HAP-1 (cell line): ENCODE measurements at regions not wholly inside any gene's neighbourhood (a gene's known extent, or its start where the extent isn't known, plus 50 kb on each side); places are given as distances from the start of the nearest gene placed in this dataset.
A peak's percentile ranks its signal among the peaks of the same experiment; 100 is the strongest.
"Not testable (repeated sequence)": the region's sequence is repeated elsewhere in the genome, so short reads cannot be mapped to it uniquely, and the experiment has no call there.

Source experiments
- DNase-seq, 2 experiments: peaks; one replicate each; pipeline ENCODE4 v3.0.0-alpha.2; 2016 to 2020; ENCODE audit warnings: low spot score in 2 of 2
- H3K27me3 ChIP-seq: fragments of 250-450 bp; sonication (Bioruptor Pico); 2 replicates; pipeline ENCODE4 v1.5.1; 2020; ENCODE audit warnings: low read depth, mild to moderate bottlenecking, moderate library complexity
- H3K36me3 ChIP-seq: fragments of 250-450 bp; sonication (Bioruptor Pico); replicated peaks from 2 replicates; pipeline ENCODE4 v1.5.1; 2020; ENCODE audit warnings: mild to moderate bottlenecking
- H3K4me1 ChIP-seq: fragments of 250-450 bp; sonication (Bioruptor Pico); 2 replicates; pipeline ENCODE4 v1.5.1; 2020; ENCODE audit warnings: mild to moderate bottlenecking
- H3K4me3 ChIP-seq: fragments of 250-450 bp; sonication (Bioruptor Pico); 2 replicates; pipeline ENCODE4 v1.5.1; 2020; ENCODE audit warnings: mild to moderate bottlenecking, moderate library complexity
- H3K9me3 ChIP-seq: fragments of 250-450 bp; sonication (Bioruptor Pico); 2 replicates; pipeline ENCODE4 v1.5.1; 2020; ENCODE audit warnings: mild to moderate bottlenecking, moderate library complexity
- in situ Hi-C: fragments of 300-500 bp; cut with MboI; formaldehyde crosslinking; loops from 3 replicates; pipeline ENCODE4 v1.14.3; 2020; ENCODE audit warnings: low sequenced_read_pairs, inconsistent platforms, mixed read lengths

GRCh38 chr2:55124682-55125081 lies 74.4 kb upstream of the RTN4 start:
- H3K36me3 ChIP-seq, in situ Hi-C loops, H3K27me3 ChIP-seq, DNase-seq, H3K4me3 ChIP-seq, H3K9me3 ChIP-seq: not testable (repeated sequence)
- peaks cover 11% of the 10 kb centered on the region for H3K4me1 ChIP-seq

- DNase-seq: no peak
- Histone ChIP-seq H3K36me3 (no peaks in the 10 kb centered on the region), H3K4me3 (no peak overlapping the region), H3K9me3 (no peaks in the 10 kb centered on the region), H3K27me3 (no peaks in the 10 kb centered on the region), H3K4me1 (peaks cover 19% of the 10 kb centered on the region)
- in situ Hi-C loops: no loop called here
Measured at GRCh38 chr2:55123851-55124269, 73.6 kb upstream of the RTN4 start.

- peak; percentile 64 to 81 for DNase-seq
- H3K9me3 ChIP-seq: no peaks in the 10 kb centered on the region
- H3K4me3 ChIP-seq: no peak overlapping the region
- no peaks in the 10 kb centered on the region for H3K27me3 ChIP-seq
- H3K36me3 ChIP-seq: no peaks in the 10 kb centered on the region
- peaks cover 32% of the 10 kb centered on the region for H3K4me1 ChIP-seq
- in situ Hi-C loops: no loop called here
Measured at GRCh38 chr2:55120634-55121359, 70.5 kb upstream of the RTN4 start.

- in situ Hi-C loops: no loop called here
- H3K9me3 ChIP-seq: no peaks in the 10 kb centered on the region
- peak; percentile 53 to 55 for DNase-seq
- H3K4me1 ChIP-seq: peaks cover 32% of the 10 kb centered on the region
- H3K4me3 ChIP-seq: no peak overlapping the region
- no peaks in the 10 kb centered on the region for H3K36me3 ChIP-seq
- no peaks in the 10 kb centered on the region for H3K27me3 ChIP-seq
Measured at GRCh38 chr2:55119711-55120487, 69.6 kb upstream of the RTN4 start.

GRCh38 chr2:55118643-55119083 lies 68.4 kb upstream of the RTN4 start:
- Histone ChIP-seq H3K9me3 (no peaks in the 10 kb centered on the region), H3K4me3 (no peak overlapping the region), H3K4me1 (peaks cover 30% of the 10 kb centered on the region), H3K36me3 (no peaks in the 10 kb centered on the region), H3K27me3 (no peaks in the 10 kb centered on the region)
- in situ Hi-C loops: no loop called here
- DNase-seq: no peak

GRCh38 chr2:55116966-55117365 lies 66.7 kb upstream of the RTN4 start:
- DNase-seq: no peak
- Histone ChIP-seq H3K4me3 (no peak overlapping the region), H3K9me3 (no peaks in the 10 kb centered on the region), H3K4me1 (peaks cover 39% of the 10 kb centered on the region), H3K36me3 (no peaks in the 10 kb centered on the region), H3K27me3 (no peaks in the 10 kb centered on the region)
- in situ Hi-C loops: no loop called here

- Histone ChIP-seq H3K9me3 (no peaks in the 10 kb centered on the region), H3K4me3 (no peak overlapping the region), H3K27me3 (no peaks in the 10 kb centered on the region), H3K4me1 (peaks cover 43% of the 10 kb centered on the region), H3K36me3 (no peaks in the 10 kb centered on the region)
- DNase-seq: no peak
- in situ Hi-C loops: no loop called here
Measured at GRCh38 chr2:55116598-55116964, 66.3 kb upstream of the RTN4 start.

- in situ Hi-C loops: no loop called here
- H3K36me3 ChIP-seq: no peaks in the 10 kb centered on the region
- no peak for DNase-seq
- H3K4me3 ChIP-seq: no peak overlapping the region
- peaks cover 47% of the 10 kb centered on the region for H3K4me1 ChIP-seq
- no peaks in the 10 kb centered on the region for H3K9me3 ChIP-seq
- H3K27me3 ChIP-seq: no peaks in the 10 kb centered on the region
Measured at GRCh38 chr2:55115761-55116597, 65.7 kb upstream of the RTN4 start.

GRCh38 chr2:55114597-55114996 lies 64.3 kb upstream of the RTN4 start:
- DNase-seq: no peak
- in situ Hi-C loops: no loop called here
- no peaks in the 10 kb centered on the region for H3K9me3 ChIP-seq
- no peak overlapping the region for H3K4me3 ChIP-seq
- H3K4me1 ChIP-seq: peaks cover 40% of the 10 kb centered on the region
- no peaks in the 10 kb centered on the region for H3K36me3 ChIP-seq
- no peaks in the 10 kb centered on the region for H3K27me3 ChIP-seq

GRCh38 chr2:55114082-55114481 lies 63.8 kb upstream of the RTN4 start:
- in situ Hi-C loops: no loop called here
- Histone ChIP-seq H3K9me3 (no peaks in the 10 kb centered on the region), H3K36me3 (no peaks in the 10 kb centered on the region), H3K4me3 (no peak overlapping the region), H3K27me3 (no peaks in the 10 kb centered on the region), H3K4me1 (peaks cover 35% of the 10 kb centered on the region)
- no peak for DNase-seq

- Histone ChIP-seq H3K4me1 (peaks cover 25% of the 10 kb centered on the region), H3K9me3 (no peaks in the 10 kb centered on the region), H3K36me3 (no peaks in the 10 kb centered on the region), H3K27me3 (no peaks in the 10 kb centered on the region), H3K4me3 (no peak overlapping the region)
- in situ Hi-C loops: no loop called here
- DNase-seq: peak; percentile 68 to 83
Measured at GRCh38 chr2:55112229-55113031, 62.2 kb upstream of the RTN4 start.

GRCh38 chr2:55111570-55112228 lies 61.4 kb upstream of the RTN4 start:
- in situ Hi-C loops: no loop called here
- no peaks in the 10 kb centered on the region for H3K9me3 ChIP-seq
- peak; percentile 20 to 57 for DNase-seq
- H3K4me3 ChIP-seq: no peak overlapping the region
- peaks cover 20% of the 10 kb centered on the region for H3K4me1 ChIP-seq
- H3K27me3 ChIP-seq: no peaks in the 10 kb centered on the region
- H3K36me3 ChIP-seq: no peaks in the 10 kb centered on the region

- H3K4me1 ChIP-seq: peaks cover 20% of the 10 kb centered on the region
- in situ Hi-C loops: no loop called here
- no peak overlapping the region for H3K4me3 ChIP-seq
- no peaks in the 10 kb centered on the region for H3K27me3 ChIP-seq
- no peak for DNase-seq
- no peaks in the 10 kb centered on the region for H3K9me3 ChIP-seq
- no peaks in the 10 kb centered on the region for H3K36me3 ChIP-seq
Measured at GRCh38 chr2:55111230-55111569, 60.9 kb upstream of the RTN4 start.
